GM18498 (cell line): ENCODE measurements at regions not wholly inside any gene's neighbourhood (a gene's known extent, or its start where the extent isn't known, plus 50 kb on each side); places are given as distances from the start of the nearest gene placed in this dataset.
"Not testable (repeated sequence)": the region's sequence is repeated elsewhere in the genome, so short reads cannot be mapped to it uniquely, and the experiment has no call there.

Experiments
- ATAC-seq: cut with Tn5 transposase; IDR thresholded peaks from one replicate; pipeline ENCODE4 v1.9.1; 2021; ENCODE audit warnings: mild to moderate bottlenecking, moderate library complexity; ENCODE audit not compliant: unreplicated experiment

- ATAC-seq: no peak
Measured at GRCh38 chr3:176247191-176247590, 950.1 kb downstream of the TBL1XR1 start.

DNA sequence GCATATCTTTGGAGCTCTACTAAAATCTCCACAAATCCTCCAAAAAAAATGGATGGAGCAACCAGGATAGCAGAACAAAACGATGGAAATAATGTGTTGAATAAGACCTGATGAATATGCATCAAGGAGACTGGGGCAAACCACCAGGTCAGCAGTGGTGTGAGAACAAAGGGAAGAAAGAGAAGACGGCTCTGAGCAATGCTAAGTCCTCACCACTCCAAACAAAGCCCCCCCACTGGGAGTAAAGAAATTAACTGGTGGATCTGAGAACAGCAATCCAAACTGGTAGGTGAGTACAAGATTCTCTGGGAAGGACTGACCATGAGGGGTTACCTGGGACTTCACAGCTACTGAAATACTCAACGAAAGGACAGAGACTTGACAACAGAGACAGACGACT is 977.3 kb downstream of the TBL1XR1 start:
- no peak for ATAC-seq

GRCh38 chr3:176214758-176215157 is 982.5 kb downstream of the TBL1XR1 start:
- no peak for ATAC-seq

DNA sequence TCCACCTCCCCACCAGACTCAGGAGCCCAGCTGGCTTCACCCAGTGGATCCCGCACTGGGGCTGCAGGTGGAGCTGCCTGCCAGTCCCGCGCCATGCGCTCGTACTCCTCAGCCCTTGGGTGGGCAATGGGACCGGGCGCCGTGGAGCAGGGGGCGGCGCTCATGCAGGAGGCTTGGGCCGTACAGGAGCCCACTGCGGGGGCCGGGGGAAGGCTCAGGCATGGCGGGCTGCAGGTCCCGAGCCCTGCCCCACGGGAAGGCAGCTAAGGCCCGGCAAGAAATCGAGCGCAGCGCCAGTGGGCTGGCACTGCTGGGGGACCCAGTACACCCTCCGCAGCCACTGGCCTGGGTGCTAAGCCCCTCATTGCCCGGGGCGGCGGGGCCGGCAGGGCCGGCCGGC is 984.0 kb downstream of the TBL1XR1 start:
- not testable (repeated sequence) for ATAC-seq

- no peak for ATAC-seq
Measured at GRCh38 chr3:176208915-176209314, 988.4 kb downstream of the TBL1XR1 start.

- ATAC-seq: no peak
Measured at GRCh38 chr3:176208283-176208682, 989.0 kb downstream of the TBL1XR1 start.

- ATAC-seq: no peak
Measured at GRCh38 chr3:176206809-176207208, 990.5 kb downstream of the TBL1XR1 start.

DNA sequence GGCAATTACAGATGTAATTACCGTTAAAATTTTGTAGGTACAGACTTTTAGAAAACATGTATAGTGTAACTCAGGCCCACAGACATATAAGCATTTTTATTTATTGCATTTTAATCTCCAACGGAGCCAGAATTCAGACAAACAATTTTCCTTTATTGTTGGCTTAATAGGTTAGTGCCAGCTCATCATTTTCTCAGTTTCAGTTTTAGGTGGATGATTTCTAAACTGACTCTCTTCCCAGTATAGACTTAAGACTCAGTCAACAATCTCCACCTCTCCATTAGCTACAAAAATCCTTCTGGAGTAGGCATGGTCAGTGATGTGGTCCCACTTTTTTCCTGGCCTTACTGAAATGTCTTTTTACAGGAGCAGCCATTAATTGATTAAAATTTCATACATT is 994.6 kb downstream of the TBL1XR1 start:
- no peak for ATAC-seq

DNA sequence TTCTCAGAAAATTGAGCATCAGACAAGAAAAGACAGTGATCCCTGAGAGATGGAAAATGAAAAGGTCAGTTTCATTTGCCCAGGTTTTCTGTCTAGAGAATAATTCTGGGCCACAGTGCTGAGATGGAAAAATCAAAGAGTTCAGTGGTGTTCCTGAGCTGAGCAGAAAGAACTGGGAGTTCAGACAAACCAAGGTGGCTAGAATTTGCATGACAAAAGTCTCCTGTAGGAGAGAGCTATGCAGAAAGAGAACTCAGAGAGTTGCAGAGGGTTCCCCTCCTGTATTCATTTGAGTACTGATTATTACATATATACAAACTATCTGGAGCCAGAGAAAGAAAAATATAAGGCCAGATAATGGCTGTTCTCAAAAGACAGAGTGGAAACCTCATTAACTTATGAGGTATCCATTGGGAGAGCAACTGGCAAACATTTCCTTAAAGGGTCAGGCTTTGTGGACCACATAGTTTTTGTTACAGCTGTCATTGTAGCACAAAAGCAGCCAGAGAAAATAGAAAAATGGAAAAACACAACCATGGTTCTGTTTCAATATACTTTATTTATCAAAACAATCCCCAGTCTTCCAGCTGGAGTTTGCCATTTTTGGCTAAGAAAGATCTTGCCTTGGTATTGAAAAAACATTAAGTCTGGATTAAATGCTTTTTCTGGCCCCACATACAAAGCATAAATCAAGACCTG is 1004.1 kb downstream of the TBL1XR1 start:
- ATAC-seq: no peak

GRCh38 chr3:176190755-176191154 is 1006.5 kb downstream of the TBL1XR1 start:
- ATAC-seq: no peak

DNA sequence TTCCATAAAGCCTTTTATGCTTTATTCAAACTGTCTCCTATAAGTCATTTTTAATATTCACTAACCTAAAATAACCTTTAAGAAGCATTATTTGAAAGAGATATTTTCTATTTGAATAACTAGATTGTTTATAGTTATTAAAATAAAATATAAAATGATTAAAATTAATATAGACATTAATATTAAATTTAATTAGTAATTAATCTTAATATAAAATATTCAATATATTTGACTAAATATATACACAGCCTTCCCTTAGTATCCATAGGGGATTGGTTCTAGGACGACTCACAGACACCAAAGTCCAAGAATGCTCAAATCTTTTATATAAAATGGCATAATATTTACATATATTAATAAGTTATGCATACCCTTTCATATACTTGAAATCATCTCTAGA is 1014.1 kb downstream of the TBL1XR1 start:
- ATAC-seq: no peak

DNA sequence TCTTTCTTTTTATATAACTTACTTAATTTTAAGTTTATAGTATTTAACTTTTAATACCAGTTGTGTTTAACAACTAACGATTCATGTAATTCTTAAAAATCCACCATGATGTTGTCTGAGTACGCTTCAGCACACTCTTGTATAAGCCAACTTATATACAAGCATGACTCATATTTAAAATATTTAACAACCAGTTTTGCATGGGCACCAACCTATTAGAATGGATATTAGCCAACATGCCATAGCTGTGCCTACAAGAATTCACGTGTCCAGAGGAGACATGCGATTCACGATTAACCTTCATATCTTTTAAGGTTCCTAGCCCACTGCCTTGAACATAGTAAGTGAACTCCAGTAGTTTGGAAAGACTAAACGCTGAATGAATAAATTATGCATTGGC is 1023.2 kb downstream of the TBL1XR1 start:
- ATAC-seq: no peak

DNA sequence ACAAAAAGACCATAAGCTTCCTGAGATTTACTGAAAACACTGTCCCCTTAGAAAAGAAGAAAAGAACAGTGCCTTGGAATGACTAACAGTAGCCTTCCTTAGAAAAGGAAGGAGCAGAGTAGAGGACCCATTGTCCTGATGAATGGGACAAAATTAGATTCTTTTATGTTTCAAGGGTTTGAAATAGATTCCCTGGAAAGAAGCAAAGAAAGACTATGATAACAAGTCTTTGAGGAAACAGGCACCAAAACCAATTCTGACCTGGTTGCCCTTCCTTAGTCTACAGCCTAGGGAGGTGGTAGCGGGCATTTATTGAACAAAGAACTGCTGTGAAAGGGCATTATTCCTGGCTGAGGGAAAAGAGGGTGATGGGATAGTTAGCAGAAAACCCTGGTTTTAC is 1024.8 kb downstream of the TBL1XR1 start:
- ATAC-seq: no peak

DNA sequence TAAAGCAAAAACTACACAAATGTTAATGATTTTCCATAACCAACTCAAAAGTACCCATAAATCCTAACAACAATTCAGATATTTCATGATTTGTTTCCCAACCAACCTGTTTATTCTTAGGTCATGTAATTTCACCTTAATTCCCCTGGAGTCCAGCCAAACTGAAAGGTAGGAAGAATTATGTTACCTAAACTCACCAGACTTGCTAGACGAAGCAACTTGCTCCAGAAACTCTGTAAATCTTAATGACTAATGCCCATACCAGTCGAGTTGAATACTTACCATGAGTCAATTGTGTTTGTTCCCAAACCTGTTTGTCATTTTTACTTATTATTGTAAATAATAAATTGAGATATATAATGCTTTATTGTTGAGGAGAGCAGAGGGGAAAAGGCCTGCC is 1030.0 kb downstream of the TBL1XR1 start:
- no peak for ATAC-seq

DNA sequence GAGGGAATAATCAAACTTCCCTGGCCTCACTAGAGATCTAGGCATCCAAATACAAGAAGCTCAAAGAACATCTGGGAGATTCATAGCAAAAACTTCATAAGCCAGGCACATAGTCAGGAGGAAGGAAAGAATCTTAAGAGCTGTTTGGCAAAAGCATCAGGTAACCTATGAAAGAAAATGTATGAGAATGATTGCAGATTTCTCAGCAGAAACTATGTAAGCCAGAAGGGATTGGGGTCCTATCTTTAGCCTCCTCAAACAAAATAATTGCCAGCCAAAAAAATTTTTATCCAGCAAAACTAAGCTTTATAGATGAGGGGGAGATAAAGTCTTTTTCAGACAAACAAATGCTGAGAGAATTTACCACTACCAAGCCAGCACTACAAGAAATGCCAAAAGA is 1036.3 kb downstream of the TBL1XR1 start:
- ATAC-seq: no peak

DNA sequence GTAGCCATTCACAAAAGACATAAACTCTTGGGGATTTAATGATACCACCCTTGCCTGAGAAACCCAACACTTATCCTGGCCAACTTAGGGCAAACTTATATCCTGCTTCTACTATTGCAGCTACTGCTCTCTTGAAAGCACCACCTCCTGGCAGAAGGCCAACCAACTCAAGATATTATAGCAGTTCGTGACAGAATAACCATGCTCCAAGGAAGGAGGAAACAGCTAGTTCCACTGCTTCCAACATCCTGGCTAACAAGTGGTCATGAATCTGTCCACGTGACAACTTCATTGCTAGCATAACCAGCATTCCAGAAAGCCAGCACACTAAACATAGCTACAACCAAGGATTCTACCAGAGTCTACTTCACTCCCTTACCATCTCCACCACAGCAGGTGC is 1037.5 kb downstream of the TBL1XR1 start:
- no peak for ATAC-seq

- ATAC-seq: no peak
Measured at GRCh38 chr3:176155012-176155411, 1042.3 kb downstream of the TBL1XR1 start.

DNA sequence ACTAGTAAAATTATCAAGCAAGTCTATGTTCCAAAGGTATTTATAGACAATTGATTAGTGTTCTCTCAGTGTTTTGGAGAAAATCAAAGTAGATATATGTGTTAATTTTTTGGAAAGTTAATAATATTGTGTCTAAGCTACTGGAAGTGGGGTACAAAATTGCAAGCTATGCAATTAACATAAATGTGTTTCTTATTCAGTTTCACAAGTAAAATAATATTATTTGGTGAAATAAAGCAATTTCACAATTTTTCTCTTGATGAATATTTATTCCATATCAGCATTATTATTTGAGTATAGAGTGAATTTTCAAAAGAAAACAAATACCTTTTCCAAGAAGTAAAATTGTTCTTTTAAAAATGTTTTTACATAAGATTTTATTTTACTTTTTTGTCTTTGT is 1047.7 kb downstream of the TBL1XR1 start:
- no peak for ATAC-seq

GRCh38 chr3:176147251-176147650 is 1050.0 kb downstream of the TBL1XR1 start:
- no peak for ATAC-seq

DNA sequence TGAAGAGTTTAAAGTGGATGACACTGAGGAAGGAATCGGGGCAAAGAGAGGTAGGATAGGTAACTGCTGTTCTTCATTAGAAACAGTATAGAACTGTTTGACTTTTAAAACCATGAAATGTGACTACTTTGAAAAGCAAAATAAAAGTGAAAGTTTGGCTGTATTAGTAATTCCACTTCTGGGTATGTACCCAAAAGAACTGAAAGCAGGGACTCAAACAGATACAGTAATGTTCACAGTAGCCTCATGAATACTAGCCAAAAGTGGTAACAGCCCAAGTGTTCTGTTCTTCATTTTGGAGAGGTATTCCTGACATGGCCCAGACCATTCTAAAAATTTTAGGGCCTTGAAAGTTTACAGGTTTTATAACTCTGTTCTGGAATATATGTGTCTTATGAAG is 1055.4 kb downstream of the TBL1XR1 start:
- no peak for ATAC-seq

DNA sequence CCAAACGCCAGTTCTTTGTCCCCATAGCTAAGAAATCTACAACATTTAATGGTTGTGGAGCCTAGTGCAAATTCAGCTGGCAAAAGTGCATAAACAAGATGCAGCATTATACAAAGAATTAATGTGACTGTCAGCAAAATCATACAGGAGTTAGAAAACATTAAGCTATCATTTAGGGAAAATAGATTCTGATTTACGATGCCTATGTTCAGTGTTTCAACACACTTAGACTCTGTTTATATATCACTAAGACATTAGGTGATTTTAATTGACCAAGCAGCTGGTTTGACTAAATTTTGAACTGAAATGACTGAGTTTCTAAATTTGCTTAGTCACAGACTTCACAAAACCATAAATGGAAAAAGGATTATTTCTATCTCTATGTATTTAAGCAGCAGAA is 1076.8 kb downstream of the TBL1XR1 start:
- no peak for ATAC-seq

DNA sequence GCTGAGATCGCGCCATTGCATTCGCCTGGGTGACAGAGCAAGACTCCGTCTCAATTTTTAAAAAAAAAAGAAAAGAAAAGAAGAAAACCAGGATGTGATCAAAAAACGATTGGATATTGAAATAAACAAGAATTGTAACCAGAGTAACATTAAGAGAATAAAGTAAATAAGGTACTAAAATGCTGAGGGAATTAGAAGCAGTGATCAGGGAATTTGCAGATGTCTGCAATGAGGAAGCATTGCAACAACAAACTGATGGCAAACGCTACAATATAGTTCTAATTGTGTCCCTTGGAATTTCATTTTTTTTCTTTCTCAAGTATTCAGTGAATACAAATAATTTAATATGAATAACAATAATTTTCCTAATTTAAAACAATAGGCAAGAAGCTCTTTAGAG is 1077.5 kb downstream of the TBL1XR1 start:
- ATAC-seq: no peak

DNA sequence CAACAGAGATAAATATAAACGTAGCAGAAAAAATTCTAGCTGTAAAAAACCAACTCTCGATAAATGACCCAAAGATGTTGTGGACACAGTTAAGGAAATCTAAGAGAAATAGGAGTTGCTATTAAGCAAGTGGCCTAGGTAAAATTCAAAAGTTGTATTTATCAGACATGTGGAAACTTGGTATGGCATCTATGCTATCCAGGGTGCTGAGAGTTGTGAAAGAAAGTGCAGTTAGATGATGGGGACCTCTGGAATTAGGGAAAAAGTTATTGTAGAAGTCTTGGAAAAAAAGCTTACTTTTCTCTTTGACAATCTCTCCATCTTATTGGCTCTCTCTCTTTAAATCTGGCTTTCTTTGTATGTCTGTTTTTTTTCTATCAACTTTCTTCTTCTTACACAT is 1090.9 kb downstream of the TBL1XR1 start:
- ATAC-seq: no peak
